GM23338 (cell line): ENCODE measurements at regions not wholly inside any gene's neighbourhood (a gene's known extent, or its start where the extent isn't known, plus 50 kb on each side); places are given as distances from the start of the nearest gene placed in this dataset.

ENCODE experiments used
- ATAC-seq: fragments of 200-7000 bp; cut with Tn5 transposase; 3 replicates; pipeline ENCODE4 v1.9.1; 2020
- DNase-seq: peaks from one replicate; pipeline ENCODE4 v3.0.0-alpha.2; 2015; ENCODE audit warnings: low spot score
- H2AFZ ChIP-seq: fragments of 200-600 bp; sonication (generic); 2 replicates; pipeline ENCODE4 v1.8.0; 2016; ENCODE audit warnings: antibody characterized with exemption, mild to moderate bottlenecking, moderate library complexity
- H3F3A ChIP-seq: fragments of 200-600 bp; sonication (generic); replicated peaks from 2 replicates; pipeline ENCODE4 v1.8.0; 2017; ENCODE audit warnings: antibody characterized with exemption, mixed run types, low read depth
- H3K27ac ChIP-seq: fragments of 200-600 bp; sonication (generic); 2 replicates; pipeline ENCODE4 v1.6.1; 2016; ENCODE audit warnings: low read depth
- H3K27me3 ChIP-seq: fragments of 200-600 bp; sonication (generic); 2 replicates; pipeline ENCODE4 v1.8.0; 2016; ENCODE audit warnings: mild to moderate bottlenecking, mixed run types, moderate library complexity; ENCODE audit not compliant: insufficient read depth
- H3K36me3 ChIP-seq: fragments of 200-600 bp; sonication (generic); 2 replicates; pipeline ENCODE4 v1.8.0; 2016; ENCODE audit warnings: mild to moderate bottlenecking; ENCODE audit not compliant: insufficient read depth
- H3K4me1 ChIP-seq: fragments of 200-600 bp; sonication (generic); 2 replicates; pipeline ENCODE4 v1.8.0; 2016; ENCODE audit warnings: mild to moderate bottlenecking, moderate library complexity; ENCODE audit not compliant: insufficient read depth
- H3K4me2 ChIP-seq: fragments of 200-600 bp; sonication (generic); 2 replicates; pipeline ENCODE4 v1.7.1; 2017; ENCODE audit warnings: mixed run types
- H3K4me3 ChIP-seq: fragments of 200-600 bp; sonication (generic); 2 replicates; pipeline ENCODE4 v1.6.1; 2016; ENCODE audit warnings: mixed run types
- H3K79me2 ChIP-seq: fragments of 200-600 bp; sonication (generic); replicated peaks from 2 replicates; pipeline ENCODE4 v1.8.0; 2017; ENCODE audit warnings: mild to moderate bottlenecking; ENCODE audit not compliant: insufficient read depth
- H3K9me2 ChIP-seq: fragments of 200-600 bp; sonication (generic); 2 replicates; pipeline ENCODE4 v1.8.0; 2017; ENCODE audit not compliant: insufficient read depth
- H4K20me1 ChIP-seq: fragments of 200-600 bp; sonication (generic); replicated peaks from 2 replicates; pipeline ENCODE4 v1.8.0; 2017; ENCODE audit warnings: mild to moderate bottlenecking; ENCODE audit not compliant: insufficient read depth
- H3K27ac Mint-ChIP-seq: 2 replicates; pipeline ENCODE4 v1.8.0; 2020; ENCODE audit warnings: inconsistent platforms, mild to moderate bottlenecking, moderate library complexity, mixed read lengths
- H3K27me3 Mint-ChIP-seq: 3 replicates; pipeline ENCODE4 v1.8.0; 2022; ENCODE audit warnings: low read depth, mild to moderate bottlenecking, moderate library complexity, mixed read lengths, inconsistent platforms; ENCODE audit not compliant: insufficient read depth, poor library complexity
- H3K36me3 Mint-ChIP-seq: 3 replicates; pipeline ENCODE4 v1.8.0; 2021; ENCODE audit warnings: low read depth, mild to moderate bottlenecking, inconsistent platforms, moderate library complexity, mixed read lengths
- H3K4me1 Mint-ChIP-seq: 3 replicates; pipeline ENCODE4 v1.8.0; 2020; ENCODE audit warnings: mild to moderate bottlenecking, inconsistent platforms, mixed read lengths
- H3K4me3 Mint-ChIP-seq: 3 replicates; pipeline ENCODE4 v1.8.0; 2021; ENCODE audit warnings: moderate library complexity, mild to moderate bottlenecking, inconsistent platforms, mixed read lengths
- H3K9me3 Mint-ChIP-seq: 3 replicates; pipeline ENCODE4 v1.8.0; 2020; ENCODE audit warnings: moderate library complexity, mild to moderate bottlenecking, inconsistent platforms, mixed read lengths
- CREB1 ChIP-seq: fragments of 250-450 bp; sonication (Bioruptor Pico); IDR thresholded peaks from 2 replicates; pipeline ENCODE4 v1.5.0; 2020; ENCODE audit warnings: low read depth, mild to moderate bottlenecking, moderate library complexity
- CTCF ChIP-seq, 2 experiments: fragments of 200-600 bp in 1 of 2; sonication (generic) in 1 of 2; conservative IDR thresholded peaks; 2 replicates each; pipeline versions ENCODE4 v1.5.1 to v1.6.1; 2016 to 2017; ENCODE audit warnings: antibody characterized with exemption in 2 of 2, low read depth in 2 of 2, mild to moderate bottlenecking in 2 of 2, moderate library complexity in 1 of 2
- EZH2 ChIP-seq: fragments of 200-600 bp; sonication (generic); IDR thresholded peaks from one replicate; pipeline ENCODE4 v1.8.0; 2017; ENCODE audit warnings: antibody characterized with exemption, mild to moderate bottlenecking, low read depth; ENCODE audit not compliant: unreplicated experiment
- EZH2phosphoT487 ChIP-seq: fragments of 200-600 bp; sonication (generic); IDR thresholded peaks from one replicate; pipeline ENCODE4 v1.8.1; 2018; ENCODE audit warnings: antibody characterized with exemption; ENCODE audit not compliant: unreplicated experiment
- JUNB ChIP-seq: IDR thresholded peaks from one replicate; pipeline ENCODE4 v1.6.1; 2016; ENCODE audit warnings: antibody characterized with exemption; ENCODE audit not compliant: unreplicated experiment
- NANOG ChIP-seq: IDR thresholded peaks from 2 replicates; pipeline ENCODE4 v1.6.1; 2016; ENCODE audit warnings: antibody characterized with exemption, borderline replicate concordance
- POLR2AphosphoS5 ChIP-seq: IDR thresholded peaks from 2 replicates; pipeline ENCODE4 v1.6.1; 2016; ENCODE audit warnings: antibody characterized with exemption, low read depth
- REST ChIP-seq: IDR thresholded peaks from one replicate; pipeline ENCODE4 v1.6.1; 2018; ENCODE audit warnings: antibody characterized with exemption; ENCODE audit not compliant: unreplicated experiment
- STAT1 ChIP-seq: IDR thresholded peaks from one replicate; pipeline ENCODE4 v1.6.1; 2016; ENCODE audit warnings: antibody characterized with exemption; ENCODE audit not compliant: unreplicated experiment
- ZNF114 ChIP-seq: fragments of 250-450 bp; sonication (Bioruptor Pico); IDR thresholded peaks from 2 replicates; pipeline ENCODE4 v1.5.0; 2020; ENCODE audit warnings: mild to moderate bottlenecking, moderate library complexity
- ZNF331 ChIP-seq: fragments of 250-450 bp; sonication (Bioruptor Pico); IDR thresholded peaks from 2 replicates; pipeline ENCODE4 v1.5.0; 2020; ENCODE audit warnings: low read depth, mild to moderate bottlenecking, moderate library complexity
- ZNF462 ChIP-seq: fragments of 250-450 bp; sonication (Bioruptor Pico); IDR thresholded peaks from 2 replicates; pipeline ENCODE4 v1.5.0; 2020; ENCODE audit warnings: mild to moderate bottlenecking, moderate library complexity

- Histone ChIP-seq H3F3A (no peaks in the 10 kb centered on the region), H3K27ac (no peak overlapping the region), H3K27me3 (no peaks in the 10 kb centered on the region), H3K4me1 (no peaks in the 10 kb centered on the region), H3K9me2 (no peaks in the 10 kb centered on the region), H3K36me3 (no peaks in the 10 kb centered on the region), H3K4me3 (no peak overlapping the region), H3K79me2 (no peaks in the 10 kb centered on the region), H4K20me1 (no peaks in the 10 kb centered on the region), H2AFZ (no peak overlapping the region), H3K4me2 (no peak overlapping the region)
- TF ChIP-seq REST (no peak), ZNF331 (CRISPR knock-in tag) (no peak), POLR2AphosphoS5 (no peak)
- H3K27ac Mint-ChIP-seq, result no peak overlapping the region
- no peaks in the 10 kb centered on the region for H3K36me3 Mint-ChIP-seq
- DNase-seq, result no peak
- no peaks in the 10 kb centered on the region for H3K9me3 Mint-ChIP-seq
- no peaks in the 10 kb centered on the region for H3K27me3 Mint-ChIP-seq
- no peaks in the 10 kb centered on the region for H3K4me1 Mint-ChIP-seq
- ATAC-seq, result no peak
- H3K4me3 Mint-ChIP-seq, result no peak overlapping the region
Measured at GRCh38 chr5:9790276-9790675, 160.1 kb upstream of the TAS2R1 start.

- Histone ChIP-seq H3F3A (no peaks in the 10 kb centered on the region), H3K4me3 (no peak overlapping the region), H3K79me2 (no peaks in the 10 kb centered on the region), H3K27ac (no peak overlapping the region), H3K4me1 (no peaks in the 10 kb centered on the region), H2AFZ (no peak overlapping the region), H4K20me1 (no peaks in the 10 kb centered on the region), H3K27me3 (no peaks in the 10 kb centered on the region), H3K9me2 (no peaks in the 10 kb centered on the region), H3K4me2 (no peak overlapping the region), H3K36me3 (no peaks in the 10 kb centered on the region)
- Mint-ChIP-seq H3K27me3 (no peaks in the 10 kb centered on the region), H3K4me3 (no peak overlapping the region), H3K36me3 (no peaks in the 10 kb centered on the region), H3K4me1 (no peaks in the 10 kb centered on the region), H3K9me3 (no peaks in the 10 kb centered on the region), H3K27ac (no peak overlapping the region)
- no peak for ATAC-seq
- DNase-seq, result no peak
- TF ChIP-seq JUNB (no peak), NANOG (no peak), CTCF (conservative IDR thresholded peaks at IDR 0.05; ENCODE audit: low read depth in 2 of 2) (no peak), EZH2 (no peak), EZH2phosphoT487 (no peak), STAT1 (no peak), ZNF462 (CRISPR knock-in tag) (no peak), POLR2AphosphoS5 (no peak), ZNF331 (CRISPR knock-in tag) (no peak), CREB1 (CRISPR knock-in tag) (no peak), ZNF114 (CRISPR knock-in tag) (no peak)
Measured at GRCh38 chr5:9789777-9790176, 159.6 kb upstream of the TAS2R1 start.
